Gastrocnemius medialis (tissue), 4 donors: ENCODE measurements at regions not wholly inside any gene's neighbourhood (a gene's known extent, or its start where the extent isn't known, plus 50 kb on each side); places are given as distances from the start of the nearest gene placed in this dataset.

Experiments used
- ATAC-seq, 2 donors: fragments of 150-250 bp; one replicate each; pipeline ENCODE4 v1.9.1; 2016
- DNase-seq, 2 donors: peaks; one replicate each; pipeline ENCODE4 v3.0.0-alpha.2; 2019
- H3K27ac ChIP-seq, 4 donors: fragments of 200-600 bp; sonication (generic); 1 replicate in 1 of 4; 2 replicates in 3 of 4; pipeline ENCODE4 v1.5.1; 2016 to 2018; ENCODE audit warnings: mild to moderate bottlenecking in 2 of 4, moderate library complexity in 1 of 4
- H3K27me3 ChIP-seq, 3 donors: fragments of 200-600 bp; sonication (generic) in 2 of 3; 1 replicate in 1 of 3; 2 replicates in 2 of 3; pipeline versions ENCODE4 v1.5.1 to v1.6.0; 2016 to 2019; ENCODE audit warnings: mild to moderate bottlenecking in 1 of 3, moderate library complexity in 1 of 3
- H3K36me3 ChIP-seq, 2 donors: fragments of 200-600 bp; sonication (generic) in 1 of 2; one replicate each; pipeline ENCODE4 v1.5.1; 2017 to 2018
- H3K4me1 ChIP-seq, 2 donors: fragments of 200-600 bp; sonication (generic) in 1 of 2; one replicate each; pipeline ENCODE4 v1.5.1; 2016 to 2017; ENCODE audit warnings: mild to moderate bottlenecking in 2 of 2
- H3K4me3 ChIP-seq, 4 donors: fragments of 200-600 bp; sonication (generic) in 3 of 4; 1 replicate in 1 of 4; 2 replicates in 3 of 4; pipeline ENCODE4 v1.5.1; 2016 to 2019; ENCODE audit warnings: mild to moderate bottlenecking in 2 of 4
- H3K9me3 ChIP-seq, 3 donors: fragments of 200-600 bp; sonication (generic) in 2 of 3; 1 replicate in 1 of 3; 2 replicates in 2 of 3; pipeline ENCODE4 v1.5.1; 2016 to 2019
- POLR2A ChIP-seq, 2 donors: fragments of 450-650 bp; IDR thresholded peaks; one replicate each; pipeline ENCODE4 v1.6.1; 2017; ENCODE audit warnings: antibody characterized with exemption in 2 of 2, mild to moderate bottlenecking in 2 of 2, moderate library complexity in 2 of 2
- in situ Hi-C, 4 donors: fragments of 200-750 bp; cut with MboI; loops; one replicate each; pipeline versions ENCODE4 v1.15.0 to v1.8.0; 2017; ENCODE audit warnings: low sequenced_read_pairs in 4 of 4
- intact Hi-C: fragments of 100-400 bp; cut with DNase I; formaldehyde crosslinking; loops from one replicate; pipeline ENCODE4 v1.15.1; 2023; ENCODE audit warnings: low total_unique reads
- TF ChIP-seq, protein P1 (sequence below), 5 experiments: fragments of 450-650 bp in 3 of 5; fragments of 200-600 bp in 2 of 5; sonication (generic) in 2 of 5; IDR thresholded peaks in 4 of 5; conservative IDR thresholded peaks in 1 of 5; 1 replicate in 4 of 5; 2 replicates in 1 of 5; pipeline ENCODE4 v1.5.1; 2016 to 2019; ENCODE audit warnings: antibody characterized with exemption in 5 of 5, mild to moderate bottlenecking in 3 of 5, moderate library complexity in 3 of 5

DNA sequence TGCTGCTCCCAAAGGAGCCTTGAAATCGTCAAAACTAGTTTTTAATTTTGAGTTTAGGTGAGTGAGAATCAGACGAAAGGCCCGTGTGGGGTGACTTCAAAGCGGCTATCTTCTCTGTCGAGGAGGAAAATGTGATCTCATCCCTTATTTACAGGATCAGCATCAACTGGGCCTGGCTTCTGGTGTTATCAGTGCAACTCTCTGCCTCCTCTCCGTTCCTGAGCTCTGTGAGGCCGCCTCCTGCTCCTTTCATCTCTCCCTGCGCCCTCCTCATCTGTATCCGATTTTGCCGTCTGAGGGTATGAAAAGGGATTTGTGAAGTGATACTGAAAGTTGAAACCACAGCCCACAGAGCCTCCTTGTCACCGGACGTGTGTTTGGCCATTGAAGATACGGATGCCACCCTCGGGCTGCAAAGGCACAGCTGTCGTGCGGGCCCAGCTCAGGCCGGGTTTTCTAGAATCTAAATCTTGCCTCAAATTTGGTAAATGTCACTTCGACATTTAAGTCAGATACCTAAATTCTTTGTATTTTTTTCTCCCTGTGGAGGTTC lies 408.7 kb upstream of the ADARB2 start:
- no peak overlapping the region for H3K4me3 ChIP-seq

DNA sequence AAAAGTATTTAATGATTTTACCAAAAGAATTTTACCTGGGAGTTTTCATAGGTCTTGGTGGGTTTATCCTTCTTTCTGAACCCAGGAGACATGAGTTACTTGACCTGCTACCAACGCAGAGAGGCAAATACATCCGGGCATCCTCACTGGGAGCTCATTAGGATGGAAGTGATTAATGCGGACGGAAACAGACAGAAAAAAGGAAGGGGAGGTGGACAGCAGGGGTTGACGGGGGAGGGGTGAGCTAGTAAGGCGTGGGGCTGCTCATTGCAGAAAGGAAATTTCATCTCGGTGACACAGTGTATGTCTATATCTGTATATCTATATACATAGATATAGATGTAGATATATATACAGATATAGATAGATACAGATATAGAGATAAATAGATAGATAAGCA lies 408.2 kb upstream of the ADARB2 start:
- DNase-seq (no peak), ATAC-seq (no peak)
- in situ Hi-C loops: no loop called here
- Histone ChIP-seq H3K9me3 (no peaks in the 10 kb centered on the region), H3K36me3 (no peaks in the 10 kb centered on the region), H3K4me1 (no peaks in the 10 kb centered on the region), H3K4me3 (no peak overlapping the region), H3K27ac (no peak overlapping the region), H3K27me3 (no peaks in the 10 kb centered on the region)
- TF ChIP-seq, protein P1, sequence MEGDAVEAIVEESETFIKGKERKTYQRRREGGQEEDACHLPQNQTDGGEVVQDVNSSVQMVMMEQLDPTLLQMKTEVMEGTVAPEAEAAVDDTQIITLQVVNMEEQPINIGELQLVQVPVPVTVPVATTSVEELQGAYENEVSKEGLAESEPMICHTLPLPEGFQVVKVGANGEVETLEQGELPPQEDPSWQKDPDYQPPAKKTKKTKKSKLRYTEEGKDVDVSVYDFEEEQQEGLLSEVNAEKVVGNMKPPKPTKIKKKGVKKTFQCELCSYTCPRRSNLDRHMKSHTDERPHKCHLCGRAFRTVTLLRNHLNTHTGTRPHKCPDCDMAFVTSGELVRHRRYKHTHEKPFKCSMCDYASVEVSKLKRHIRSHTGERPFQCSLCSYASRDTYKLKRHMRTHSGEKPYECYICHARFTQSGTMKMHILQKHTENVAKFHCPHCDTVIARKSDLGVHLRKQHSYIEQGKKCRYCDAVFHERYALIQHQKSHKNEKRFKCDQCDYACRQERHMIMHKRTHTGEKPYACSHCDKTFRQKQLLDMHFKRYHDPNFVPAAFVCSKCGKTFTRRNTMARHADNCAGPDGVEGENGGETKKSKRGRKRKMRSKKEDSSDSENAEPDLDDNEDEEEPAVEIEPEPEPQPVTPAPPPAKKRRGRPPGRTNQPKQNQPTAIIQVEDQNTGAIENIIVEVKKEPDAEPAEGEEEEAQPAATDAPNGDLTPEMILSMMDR (IDR thresholded peaks at IDR 0.05 in 4 of 5, conservative IDR thresholded peaks at IDR 0.05 in 1 of 5): no peak
- no peak for TF ChIP-seq POLR2A (IDR thresholded peaks at IDR 0.05)
- intact Hi-C loops: no loop called here

More for the DNA sequence above, 408.7 kb upstream of the ADARB2 start:
- DNase-seq: no peak
- H3K9me3 ChIP-seq: no peaks in the 10 kb centered on the region
- intact Hi-C loops (no loop called here), in situ Hi-C loops (no loop called here)
- H3K27ac ChIP-seq: no peak overlapping the region
- no peak for ATAC-seq
- no peaks in the 10 kb centered on the region for H3K27me3 ChIP-seq
- TF ChIP-seq, protein P1 (IDR thresholded peaks at IDR 0.05 in 4 of 5, conservative IDR thresholded peaks at IDR 0.05 in 1 of 5): no peak
- no peak for TF ChIP-seq POLR2A (IDR thresholded peaks at IDR 0.05)
- no peaks in the 10 kb centered on the region for H3K4me1 ChIP-seq
- H3K36me3 ChIP-seq: no peaks in the 10 kb centered on the region

DNA sequence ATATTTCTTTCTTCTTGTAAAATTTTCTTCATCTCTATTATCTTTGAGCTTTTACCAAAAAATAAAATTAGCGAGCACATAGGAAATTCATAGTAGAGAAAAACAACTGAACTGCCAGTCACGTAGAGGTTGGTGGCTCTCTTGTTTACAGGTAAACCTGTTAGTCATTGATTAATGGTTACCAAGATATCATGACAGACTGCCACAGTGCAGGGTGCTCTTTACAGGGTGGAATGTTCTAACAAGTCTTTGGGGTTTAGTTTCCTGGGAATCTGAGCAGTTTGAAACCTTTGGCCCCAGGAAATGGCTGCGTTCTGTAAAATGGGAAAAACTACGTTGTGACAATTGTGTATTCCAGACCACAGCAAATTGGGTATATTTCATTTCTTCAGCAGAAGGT lies 407.3 kb upstream of the ADARB2 start:
- Histone ChIP-seq H3K27ac (no peak overlapping the region), H3K36me3 (no peaks in the 10 kb centered on the region), H3K4me1 (no peaks in the 10 kb centered on the region), H3K4me3 (no peak overlapping the region), H3K9me3 (no peaks in the 10 kb centered on the region), H3K27me3 (no peaks in the 10 kb centered on the region)
- in situ Hi-C loops: no loop called here
- no peak for ATAC-seq
- no peak for DNase-seq
- intact Hi-C loops: no loop called here
- TF ChIP-seq, protein P1 (IDR thresholded peaks at IDR 0.05 in 4 of 5, conservative IDR thresholded peaks at IDR 0.05 in 1 of 5): no peak
- no peak for TF ChIP-seq POLR2A (IDR thresholded peaks at IDR 0.05)

DNA sequence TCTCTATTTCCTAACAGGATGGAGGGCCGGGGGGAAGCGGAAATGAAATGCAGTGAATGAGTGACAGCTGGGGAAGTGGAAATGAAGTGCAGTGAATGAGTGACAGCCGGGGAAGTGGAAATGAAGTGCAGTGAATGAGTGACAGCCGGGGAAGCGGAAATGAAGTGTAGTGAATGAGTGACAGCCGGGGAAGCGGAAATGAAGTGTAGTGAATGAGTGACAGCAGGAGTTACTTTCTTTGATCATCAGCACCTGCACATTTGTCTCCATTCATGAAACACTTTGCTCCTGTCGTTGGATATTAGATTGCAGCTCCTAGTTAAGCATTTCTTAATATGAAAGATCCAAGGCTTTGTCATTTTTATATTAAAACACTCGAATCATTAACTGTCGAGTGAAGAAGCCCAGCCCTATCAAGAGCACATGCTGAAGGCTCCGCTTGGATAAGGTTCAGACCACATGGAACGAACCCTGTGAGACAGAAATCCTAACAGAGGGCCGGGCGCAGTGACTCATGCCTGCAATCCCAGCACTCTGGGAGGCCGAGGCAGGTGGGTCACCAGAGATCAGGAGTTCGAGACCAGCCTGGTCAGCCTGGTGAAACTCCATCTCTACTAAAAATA lies 406.0 kb upstream of the ADARB2 start:
- Histone ChIP-seq H3K36me3 (no peaks in the 10 kb centered on the region), H3K4me1 (no peaks in the 10 kb centered on the region), H3K27ac (no peak overlapping the region), H3K27me3 (no peaks in the 10 kb centered on the region), H3K4me3 (no peak overlapping the region), H3K9me3 (no peaks in the 10 kb centered on the region)
- in situ Hi-C loops: no loop called here
- no peak for ATAC-seq
- intact Hi-C loops: no loop called here
- no peak for DNase-seq
- TF ChIP-seq, protein P1 (IDR thresholded peaks at IDR 0.05 in 4 of 5, conservative IDR thresholded peaks at IDR 0.05 in 1 of 5): no peak
- no peak for TF ChIP-seq POLR2A (IDR thresholded peaks at IDR 0.05)

DNA sequence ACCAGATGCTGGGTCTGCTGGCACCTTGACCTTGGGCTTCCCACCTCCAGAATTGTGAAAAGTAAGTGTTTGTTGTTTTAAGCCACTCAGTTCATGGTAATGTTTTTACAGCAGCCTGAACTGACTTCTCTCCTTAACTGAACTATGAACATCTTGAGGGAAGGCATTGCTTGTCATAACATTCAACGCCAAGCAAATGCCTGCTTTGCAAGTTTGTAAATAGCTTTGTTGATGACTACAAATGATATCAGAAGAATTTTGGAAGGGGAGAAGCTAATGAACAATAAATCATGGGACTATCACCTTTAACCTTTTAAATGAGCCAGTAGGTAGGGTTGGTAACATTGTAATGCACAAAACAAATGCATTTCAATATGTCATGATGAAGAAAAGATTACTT lies 402.4 kb upstream of the ADARB2 start:
- DNase-seq (no peak), ATAC-seq (no peak)
- no peaks in the 10 kb centered on the region for H3K36me3 ChIP-seq
- H3K9me3 ChIP-seq: no peaks in the 10 kb centered on the region
- intact Hi-C loops: no loop called here
- no peaks in the 10 kb centered on the region for H3K27me3 ChIP-seq
- TF ChIP-seq, protein P1 (IDR thresholded peaks at IDR 0.05 in 4 of 5, conservative IDR thresholded peaks at IDR 0.05 in 1 of 5): no peak
- no peak for TF ChIP-seq POLR2A (IDR thresholded peaks at IDR 0.05)
- no peaks in the 10 kb centered on the region for H3K4me1 ChIP-seq
- H3K27ac ChIP-seq: no peak overlapping the region
- H3K4me3 ChIP-seq: no peak overlapping the region
- in situ Hi-C loops: no loop called here
